ENCODE measurements at regions not wholly inside any gene's neighbourhood (a gene's known extent, or its start where the extent isn't known, plus 50 kb on each side); places are given as distances from the start of the nearest gene placed in this dataset.
"Not testable (repeated sequence)": the region's sequence is repeated elsewhere in the genome, so short reads cannot be mapped to it uniquely, and the experiment has no call there.

GRCh38 chr6:140269591-140270165 lies 895.2 kb upstream of the CITED2 start:
- no peak for DNase-seq

DNA sequence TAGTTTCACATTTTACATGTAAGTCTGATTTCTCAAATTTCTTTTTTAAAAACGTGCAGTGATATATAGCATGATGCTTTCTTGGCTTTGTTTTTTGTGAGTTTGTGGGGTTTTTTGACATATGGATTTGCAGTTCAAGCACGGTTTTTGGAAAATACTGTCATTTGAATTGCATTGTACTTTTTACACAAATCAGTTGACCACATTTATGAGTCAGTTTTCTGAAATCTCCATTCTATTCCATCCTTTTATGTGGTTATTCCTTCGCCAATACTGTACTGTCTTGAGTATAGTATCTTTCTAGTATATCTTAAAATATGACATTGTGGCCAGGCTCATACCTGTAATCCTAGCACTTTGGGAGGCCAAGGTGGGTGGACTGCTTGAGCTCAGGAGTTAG lies 890.0 kb upstream of the CITED2 start:
- no peak for DNase-seq

DNA sequence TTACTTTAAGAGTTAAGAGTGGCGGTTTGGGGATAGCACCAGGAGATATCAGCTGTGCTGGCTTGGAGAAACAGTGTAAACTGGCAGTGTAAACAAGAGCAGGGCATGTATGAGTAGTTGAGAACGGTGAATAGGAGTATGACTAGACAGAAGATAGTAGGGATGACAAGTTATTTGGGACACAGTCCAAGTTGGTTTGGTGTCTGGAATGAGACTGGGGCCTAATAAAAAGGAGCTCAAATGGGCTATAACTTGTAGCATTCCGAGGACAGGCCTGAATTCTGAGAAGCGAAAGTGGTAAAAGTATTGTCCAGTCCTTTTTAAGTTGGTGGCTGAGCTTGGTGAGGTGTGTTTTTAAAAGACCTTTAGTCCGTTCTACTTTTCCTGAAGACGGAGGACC lies 883.9 kb upstream of the CITED2 start:
- not testable (repeated sequence) for DNase-seq

DNA sequence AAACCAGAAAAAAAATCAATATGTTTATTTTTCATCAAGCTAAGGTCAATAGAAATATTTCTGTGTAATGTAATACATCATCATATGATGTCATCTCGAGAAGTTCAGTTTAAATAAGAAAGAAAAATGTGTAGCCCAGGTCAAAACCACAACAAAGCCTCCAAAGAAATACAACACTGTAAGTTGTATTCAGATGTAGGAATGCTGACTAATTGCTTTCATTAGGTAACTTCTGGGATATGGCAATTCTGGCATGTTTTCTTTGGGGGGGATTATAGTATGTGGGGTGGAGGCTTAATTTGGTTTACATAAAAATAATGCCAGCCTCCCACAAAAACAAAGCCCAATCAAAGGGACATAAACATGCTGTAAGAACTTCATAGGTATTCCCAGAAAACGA lies 881.8 kb upstream of the CITED2 start:
- DNase-seq = no peak

DNA sequence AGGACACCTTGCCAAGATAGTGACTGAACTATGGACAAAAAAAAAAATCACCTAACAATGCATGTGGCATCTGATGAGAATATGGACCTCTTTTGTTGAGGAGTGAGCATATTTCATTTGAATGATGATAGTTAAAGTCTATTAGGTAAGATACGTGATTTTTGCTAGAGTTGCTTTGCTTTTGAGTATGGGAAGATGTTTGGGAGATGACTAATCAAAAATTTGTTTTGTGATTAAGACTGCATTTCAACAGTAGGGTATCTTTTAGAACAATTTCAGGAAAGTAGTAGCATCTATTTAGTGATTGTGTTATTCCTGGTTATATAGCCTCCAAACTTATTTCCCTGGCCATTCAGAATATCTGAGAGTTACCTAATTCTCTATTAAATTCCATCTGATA lies 878.6 kb upstream of the CITED2 start:
- no peak for DNase-seq

GRCh38 chr6:140252099-140252498 lies 877.7 kb upstream of the CITED2 start:
- DNase-seq = no peak

DNA sequence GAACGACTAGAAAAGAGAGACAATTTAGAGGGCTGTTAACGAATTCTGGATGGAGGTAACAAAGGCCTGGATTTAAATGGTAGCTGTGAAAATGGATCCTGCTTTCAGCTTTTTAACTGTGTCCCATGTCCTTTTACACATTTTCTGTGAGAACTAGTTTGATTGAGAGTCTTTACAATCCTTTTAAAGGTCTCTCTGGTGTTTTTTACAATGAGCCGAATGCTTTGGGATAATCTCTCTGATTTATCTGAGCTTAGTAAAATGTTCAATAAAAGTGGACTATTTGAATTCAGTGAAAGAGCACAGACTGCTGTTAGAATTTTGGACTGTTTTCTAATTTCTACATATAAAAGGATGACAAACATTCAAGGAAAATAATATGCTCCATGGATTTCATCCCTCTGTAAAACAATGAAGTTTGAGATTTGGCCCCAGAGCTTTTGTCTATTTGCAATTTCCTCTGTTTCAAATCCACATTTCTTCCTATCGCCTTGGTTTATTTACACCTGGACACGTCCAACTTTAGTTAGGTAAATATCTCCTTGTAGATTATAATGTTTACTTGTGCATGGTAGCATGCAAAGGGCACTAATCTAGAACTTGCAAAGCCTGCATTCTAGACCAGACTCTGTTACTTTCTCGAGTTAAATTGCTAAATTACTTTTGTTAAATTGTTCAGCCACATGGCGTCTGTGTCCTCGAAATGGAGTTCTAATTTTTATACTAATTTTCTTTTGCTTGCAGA lies 871.0 kb upstream of the CITED2 start:
- DNase-seq = no peak

- no peak for DNase-seq
These were observed 862.8 kb upstream of the CITED2 start for GRCh38 chr6:140237251-140237650.

GRCh38 chr6:140236732-140237131 lies 862.3 kb upstream of the CITED2 start:
- DNase-seq = no peak

- no peak for DNase-seq
These were observed 855.8 kb upstream of the CITED2 start for GRCh38 chr6:140230282-140230681.

DNA sequence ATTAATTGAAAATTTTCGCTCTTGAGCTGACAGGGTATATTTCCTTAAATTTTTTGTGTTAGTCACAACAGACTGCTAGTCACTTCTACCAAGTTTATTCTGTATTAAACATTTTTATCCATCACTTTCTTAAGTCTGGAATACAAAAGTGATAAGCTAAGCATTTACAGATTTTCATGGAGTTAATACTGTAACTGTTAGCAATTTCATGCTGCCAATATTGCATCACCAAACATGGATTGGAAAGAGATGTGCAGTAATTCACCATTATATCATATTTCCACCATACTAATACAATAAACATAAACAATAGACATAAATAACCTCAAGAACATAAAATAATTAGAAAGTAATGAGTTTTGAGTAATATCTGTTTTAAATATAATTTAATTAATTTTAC lies 854.0 kb upstream of the CITED2 start:
- DNase-seq = no peak

GRCh38 chr6:140226637-140227036 lies 852.2 kb upstream of the CITED2 start:
- DNase-seq = no peak

GRCh38 chr6:140225701-140226436 lies 851.4 kb upstream of the CITED2 start:
- DNase-seq = no peak

GRCh38 chr6:140217283-140217682 lies 842.8 kb upstream of the CITED2 start:
- no peak for DNase-seq

GRCh38 chr6:140209775-140210174 lies 835.3 kb upstream of the CITED2 start:
- DNase-seq = no peak

DNA sequence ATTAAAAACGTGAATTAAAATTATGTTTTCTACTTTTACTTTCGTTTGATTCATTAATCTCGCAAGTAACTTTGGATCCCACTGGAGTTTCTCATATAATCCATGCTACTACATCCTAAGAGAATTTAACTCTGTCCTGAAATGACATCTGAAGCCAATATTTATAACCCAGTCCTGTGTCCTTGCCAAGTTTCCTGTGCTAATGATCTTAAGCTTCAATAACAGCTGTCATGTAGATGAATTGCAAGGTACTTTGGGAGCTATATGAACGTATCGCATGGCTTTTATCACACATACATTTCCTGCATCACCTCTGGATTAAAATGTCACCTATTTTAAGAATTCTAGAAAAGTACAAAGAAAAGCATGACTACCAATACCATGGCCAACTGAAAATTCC lies 833.8 kb upstream of the CITED2 start:
- DNase-seq = peak; percentile 5 to 77

- no peak for DNase-seq
These were observed 831.5 kb upstream of the CITED2 start for GRCh38 chr6:140205795-140206593.

GRCh38 chr6:140204154-140204553 lies 829.7 kb upstream of the CITED2 start:
- DNase-seq = no peak

GRCh38 chr6:140203661-140204147 lies 829.3 kb upstream of the CITED2 start:
- DNase-seq = no peak

DNA sequence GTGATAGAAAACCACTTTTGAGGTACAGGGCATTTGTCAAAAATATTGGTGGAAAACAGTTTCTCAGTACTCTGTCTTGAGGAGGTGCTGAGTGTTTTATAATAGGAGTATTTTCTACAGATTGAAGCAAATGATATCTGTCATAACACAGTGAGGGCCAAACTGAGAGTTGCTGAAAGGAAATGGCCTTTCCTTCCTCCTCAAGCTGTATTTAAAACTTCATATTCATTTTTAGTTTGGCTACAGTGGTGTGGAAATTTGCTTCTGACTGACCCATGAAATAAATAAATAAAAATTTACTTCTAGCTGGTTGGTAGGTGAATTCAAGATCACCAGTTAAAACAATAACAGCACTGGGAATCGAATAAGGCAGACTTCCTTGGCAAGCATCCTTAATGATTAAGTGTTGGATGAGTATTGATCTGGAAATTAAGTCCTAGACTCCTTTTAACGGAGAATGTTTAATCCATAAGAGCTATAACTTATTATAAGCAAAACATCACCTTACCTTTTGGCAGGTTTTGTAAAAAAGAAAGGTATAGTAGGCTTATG lies 828.6 kb upstream of the CITED2 start:
- DNase-seq = no peak

- no peak for DNase-seq
These were observed 827.5 kb upstream of the CITED2 start for GRCh38 chr6:140201787-140202458.

DNA sequence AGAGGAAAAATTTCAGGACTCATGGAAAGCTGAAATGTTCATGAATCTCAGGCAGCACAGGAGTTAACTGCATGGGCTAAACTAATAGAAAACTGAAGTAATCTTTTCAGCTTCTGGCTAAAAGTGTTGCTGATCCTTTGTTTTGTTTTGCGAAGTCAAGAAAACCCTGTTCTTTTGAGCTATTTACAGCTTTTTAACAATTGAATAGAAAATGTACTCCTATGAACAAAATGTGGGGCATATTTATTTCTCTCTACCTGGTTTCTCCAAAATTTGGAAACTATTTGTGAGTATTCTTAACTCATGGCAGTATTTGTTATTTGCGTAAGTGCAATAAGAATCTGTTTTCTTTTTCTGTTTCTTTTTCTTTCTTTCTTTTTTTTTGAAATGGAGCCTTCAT lies 818.8 kb upstream of the CITED2 start:
- no peak for DNase-seq

Measured in NCI-H2081 (cell line).